ENCODE measurements at regions not wholly inside any gene's neighbourhood (a gene's known extent, or its start where the extent isn't known, plus 50 kb on each side); places are given as distances from the start of the nearest gene placed in this dataset.
A peak's percentile ranks its signal among the peaks of the same experiment; 100 is the strongest.

DNA sequence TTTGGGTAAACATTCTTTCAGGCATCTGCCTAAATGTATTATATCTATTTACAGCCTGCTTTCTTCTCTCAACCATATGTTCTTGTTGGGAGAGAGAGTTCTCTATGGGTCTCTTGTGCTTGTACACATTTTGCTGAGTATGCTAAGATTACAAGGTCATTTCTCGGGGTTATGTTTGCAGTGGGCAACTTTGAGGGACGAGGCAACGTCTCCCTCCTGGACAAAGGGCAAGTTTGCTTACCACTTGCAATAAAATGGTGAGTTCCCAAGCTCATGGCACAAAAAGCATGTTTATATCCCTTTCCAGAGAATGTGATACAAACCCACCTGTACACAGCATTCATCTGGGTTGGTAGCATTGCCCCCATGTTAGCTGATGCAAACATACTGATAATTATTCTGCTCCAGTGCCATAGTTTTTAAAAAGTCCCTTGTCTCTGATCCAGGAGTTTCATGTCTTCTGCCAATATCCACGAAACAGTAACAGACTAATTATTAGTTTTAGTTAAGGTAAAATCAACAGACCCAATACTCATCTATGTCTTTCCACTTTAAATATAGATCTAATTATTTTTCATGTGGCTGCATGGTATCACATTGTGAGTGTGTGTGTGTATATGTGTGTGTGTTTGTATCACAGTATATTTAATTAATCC is 84.2 kb upstream of the MAPK4 start:
- FAIRE-seq = no peak

DNA sequence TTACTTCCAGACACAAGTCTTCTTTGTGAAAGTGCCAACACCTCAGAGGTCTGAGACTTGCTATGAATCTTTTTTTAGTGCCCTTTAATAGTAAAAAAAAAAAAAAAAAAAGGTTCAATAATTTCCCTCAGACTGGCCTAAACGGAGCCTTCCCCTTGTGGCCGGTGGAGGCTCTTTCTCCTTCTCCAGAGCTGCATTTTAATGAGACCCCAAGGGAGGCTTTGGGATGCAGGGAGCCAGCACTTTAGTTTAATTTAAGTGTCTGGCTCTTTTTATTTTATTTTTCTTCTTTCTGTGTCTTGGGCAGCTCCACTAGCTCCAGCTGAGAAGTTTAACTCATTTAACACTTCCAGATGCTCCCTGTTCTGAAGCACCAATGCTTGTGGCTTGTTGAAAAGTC is 67.8 kb upstream of the MAPK4 start:
- DNase-seq (ENCODE audit: low spot score) (no peak), FAIRE-seq (no peak)

More for the DNA sequence above, 84.2 kb upstream of the MAPK4 start:
- DNase-seq (ENCODE audit: low spot score) = no peak

DNA sequence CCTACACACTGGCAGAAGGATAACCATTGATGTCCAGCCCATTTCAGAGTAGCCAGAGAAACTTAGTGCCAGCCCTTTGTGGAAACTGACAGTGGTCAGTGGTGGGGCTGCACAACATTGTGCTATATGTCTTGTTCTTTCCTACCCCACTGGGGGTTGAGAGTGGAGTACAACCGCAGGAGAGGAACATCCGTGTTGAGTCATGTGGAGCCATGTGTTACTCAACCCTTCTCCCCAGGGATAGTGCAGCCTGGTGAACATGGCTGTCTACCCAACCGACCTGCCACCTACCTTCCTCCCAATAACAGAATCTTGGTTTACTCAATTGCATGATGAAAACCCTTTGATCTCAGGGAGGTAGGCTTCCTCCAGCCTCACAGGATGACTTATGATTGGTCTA is 65.3 kb upstream of the MAPK4 start:
- no peak for FAIRE-seq
- no peak for DNase-seq (ENCODE audit: low spot score)

DNA sequence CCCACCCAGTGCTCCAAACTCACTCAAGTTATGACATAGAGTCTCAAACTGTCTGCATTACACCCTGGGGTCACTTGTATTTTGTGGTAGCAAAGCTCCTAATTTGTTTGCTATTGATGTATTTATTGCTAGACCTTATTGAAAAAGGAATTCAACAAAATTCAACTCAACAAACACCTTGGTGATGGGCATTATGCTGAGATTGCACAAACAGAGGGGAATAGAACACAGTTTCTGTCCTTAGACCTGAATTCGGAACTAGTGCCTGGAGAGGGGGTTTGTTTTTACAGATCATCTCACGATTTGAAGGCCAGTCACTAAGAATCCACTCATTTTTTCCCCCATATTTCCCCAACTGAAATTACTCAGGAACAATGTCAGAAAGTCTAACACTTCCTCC is 53.5 kb upstream of the MAPK4 start:
- no peak for DNase-seq (ENCODE audit: low spot score)
- FAIRE-seq = no peak

DNA sequence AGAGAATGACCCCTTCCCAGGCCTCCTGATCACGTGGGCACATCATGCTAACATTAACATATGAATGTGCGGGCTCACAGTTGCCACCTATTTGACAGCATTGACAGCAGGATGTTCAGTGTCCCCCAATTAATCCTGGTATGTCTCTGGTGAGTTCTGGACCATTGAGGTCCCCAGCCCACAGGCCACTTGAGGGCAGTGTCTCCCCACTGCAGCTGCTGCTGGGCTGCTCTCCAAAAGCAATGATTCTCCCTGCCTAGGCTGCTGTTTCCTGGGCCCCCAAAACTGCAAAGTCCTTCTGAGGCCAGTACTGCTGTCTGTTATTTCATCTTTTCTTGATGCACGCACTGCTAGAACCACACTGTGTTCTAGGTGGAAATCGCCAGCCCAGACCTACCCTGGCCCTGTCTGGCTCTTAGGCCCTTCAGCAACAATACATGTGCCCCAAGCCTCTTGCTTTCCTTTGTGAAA is 52.7 kb upstream of the MAPK4 start:
- FAIRE-seq (no peak), DNase-seq (ENCODE audit: low spot score) (peak; percentile 49)

DNA sequence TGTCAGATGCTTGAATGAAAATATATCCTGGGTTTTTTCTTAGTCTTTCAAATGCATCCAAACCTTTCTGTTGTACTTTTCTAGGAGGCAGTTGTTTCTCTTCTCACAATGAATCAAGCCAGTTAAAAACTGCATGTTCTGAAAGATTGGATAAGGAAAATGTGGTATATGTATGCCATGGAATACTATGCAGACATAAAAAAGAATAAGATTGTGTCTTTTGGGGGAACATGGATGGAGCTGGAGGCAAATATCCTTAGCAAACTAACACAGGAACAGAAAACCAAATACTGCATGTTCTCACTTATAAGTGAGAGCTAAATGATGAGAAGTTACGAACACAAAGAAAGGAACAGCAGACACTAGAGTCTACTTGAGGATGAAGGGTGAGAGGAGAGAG is 51.7 kb upstream of the MAPK4 start:
- DNase-seq (ENCODE audit: low spot score) (no peak), FAIRE-seq (no peak)

DNA sequence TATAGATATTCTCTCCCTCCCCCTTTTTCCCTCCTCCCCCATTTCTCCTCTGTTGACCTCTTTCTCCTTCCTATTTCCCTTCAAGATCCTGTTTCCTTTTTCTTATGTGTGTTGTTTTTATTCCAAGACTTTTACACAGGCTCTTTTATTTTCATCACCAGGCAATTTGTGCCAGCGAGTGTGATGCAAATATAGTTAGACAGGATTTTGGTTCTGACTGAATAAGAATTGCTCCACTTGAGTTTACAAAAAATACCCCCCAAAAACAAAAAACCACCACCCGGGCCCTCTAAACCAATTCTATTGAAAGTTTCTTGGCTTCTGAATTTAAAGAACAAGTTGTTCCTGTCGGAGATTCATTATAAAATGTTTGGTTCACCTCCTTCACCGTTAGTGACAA is 50.9 kb upstream of the MAPK4 start:
- FAIRE-seq (no peak), DNase-seq (ENCODE audit: low spot score) (no peak)
